ENCODE measurements at regions not wholly inside any gene's neighbourhood (a gene's known extent, or its start where the extent isn't known, plus 50 kb on each side); places are given as distances from the start of the nearest gene placed in this dataset.

GRCh38 chr4:124993838-124994237, 281.3 kb upstream of the ANKRD50 start:
- TF ChIP-seq CTCF (IDR thresholded peaks at IDR 0.05) = no peak
- no peaks in the 10 kb centered on the region for H4K20me1 ChIP-seq (ENCODE audit: insufficient read depth, low read length)
- H2AFZ ChIP-seq (ENCODE audit: insufficient read depth, low read depth, low read length, poor library complexity, severe bottlenecking) = no peak overlapping the region
- no peak overlapping the region for H3K9ac ChIP-seq (ENCODE audit: insufficient read depth, low read length, poor library complexity, severe bottlenecking)
- H3K36me3 ChIP-seq (replicated peaks in 1 of 2; ENCODE audit: control insufficient read depth in 1 of 2, insufficient read depth in 2 of 2, low read length in 2 of 2) = no peaks in the 10 kb centered on the region
- no peaks in the 10 kb centered on the region for H3K36me3 Mint-ChIP-seq
- H3K79me2 ChIP-seq (ENCODE audit: insufficient read depth, low read length) = no peaks in the 10 kb centered on the region
- H3K4me2 ChIP-seq (replicated peaks; ENCODE audit: extremely low read depth, low read length, poor library complexity, severe bottlenecking) = no peak overlapping the region
- DNase-seq = no peak
- H3K27ac ChIP-seq (ENCODE audit: low read depth in 1 of 2, low read length in 2 of 2) = no peak overlapping the region
- no peaks in the 10 kb centered on the region for H3K4me1 Mint-ChIP-seq
- H3K9me3 ChIP-seq (replicated peaks in 1 of 2; ENCODE audit: control insufficient read depth in 1 of 2, insufficient read depth in 1 of 2, low read length in 2 of 2) = no peaks in the 10 kb centered on the region
- intact Hi-C loops (cut with micrococcal nuclease) = no loop called here
- H3K4me3 Mint-ChIP-seq = no peak overlapping the region
- no CpG with 5 or more reads among the region's 2 CpGs for WGBS (ENCODE audit: insufficient coverage)
- no peaks in the 10 kb centered on the region for H3K27me3 Mint-ChIP-seq (ENCODE audit: low read depth in 3 of 3)
- peaks cover 0 to 9% (median 3%) of the 10 kb centered on the region in 7 donors for H3K9me3 Mint-ChIP-seq
- H3K27ac Mint-ChIP-seq = no peak overlapping the region
- no peaks in the 10 kb centered on the region for H3K27me3 ChIP-seq (ENCODE audit: control insufficient read depth in 2 of 2, insufficient read depth in 2 of 2, low read length in 2 of 2)
- no peaks in the 10 kb centered on the region for H3K4me1 ChIP-seq (ENCODE audit: control insufficient read depth in 1 of 2, insufficient read depth in 2 of 2, low read length in 2 of 2)
- H3K4me3 ChIP-seq (replicated peaks in 1 of 3; ENCODE audit: low read depth in 2 of 3, low read length in 3 of 3) = no peak overlapping the region

- no peak overlapping the region for H3K27ac Mint-ChIP-seq
- H3K4me1 ChIP-seq (ENCODE audit: control insufficient read depth in 1 of 2, insufficient read depth in 2 of 2, low read length in 2 of 2) = no peaks in the 10 kb centered on the region
- WGBS (ENCODE audit: insufficient coverage) = no CpG with 5 or more reads among the region's 2 CpGs
- H3K27ac ChIP-seq (ENCODE audit: low read depth in 1 of 2, low read length in 2 of 2) = no peak overlapping the region
- H3K9ac ChIP-seq (ENCODE audit: insufficient read depth, low read length, poor library complexity, severe bottlenecking) = no peak overlapping the region
- H3K4me1 Mint-ChIP-seq = no peaks in the 10 kb centered on the region
- H3K9me3 ChIP-seq (replicated peaks in 1 of 2; ENCODE audit: control insufficient read depth in 1 of 2, insufficient read depth in 1 of 2, low read length in 2 of 2) = no peaks in the 10 kb centered on the region
- H3K36me3 Mint-ChIP-seq = no peaks in the 10 kb centered on the region
- H3K9me3 Mint-ChIP-seq = peaks cover 0 to 6% (median 2%) of the 10 kb centered on the region in 7 donors
- no peaks in the 10 kb centered on the region for H3K36me3 ChIP-seq (replicated peaks in 1 of 2; ENCODE audit: control insufficient read depth in 1 of 2, insufficient read depth in 2 of 2, low read length in 2 of 2)
- no peak for TF ChIP-seq CTCF (IDR thresholded peaks at IDR 0.05)
- no peak overlapping the region for H3K4me3 ChIP-seq (replicated peaks in 1 of 3; ENCODE audit: low read depth in 2 of 3, low read length in 3 of 3)
- no peaks in the 10 kb centered on the region for H3K27me3 Mint-ChIP-seq (ENCODE audit: low read depth in 3 of 3)
- H3K27me3 ChIP-seq (ENCODE audit: control insufficient read depth in 2 of 2, insufficient read depth in 2 of 2, low read length in 2 of 2) = no peaks in the 10 kb centered on the region
- H3K4me2 ChIP-seq (replicated peaks; ENCODE audit: extremely low read depth, low read length, poor library complexity, severe bottlenecking) = no peak overlapping the region
- intact Hi-C loops (cut with micrococcal nuclease) = no loop called here
- H3K4me3 Mint-ChIP-seq = no peak overlapping the region
- DNase-seq = no peak
- H3K79me2 ChIP-seq (ENCODE audit: insufficient read depth, low read length) = no peaks in the 10 kb centered on the region
- H2AFZ ChIP-seq (ENCODE audit: insufficient read depth, low read depth, low read length, poor library complexity, severe bottlenecking) = no peak overlapping the region
- no peaks in the 10 kb centered on the region for H4K20me1 ChIP-seq (ENCODE audit: insufficient read depth, low read length)
Observed at GRCh38 chr4:124990398-124990797, 277.9 kb upstream of the ANKRD50 start.
